ENCODE measurements at regions not wholly inside any gene's neighbourhood (a gene's known extent, or its start where the extent isn't known, plus 50 kb on each side); places are given as distances from the start of the nearest gene placed in this dataset.
"Not testable (repeated sequence)": the region's sequence is repeated elsewhere in the genome, so short reads cannot be mapped to it uniquely, and the experiment has no call there.

DNA sequence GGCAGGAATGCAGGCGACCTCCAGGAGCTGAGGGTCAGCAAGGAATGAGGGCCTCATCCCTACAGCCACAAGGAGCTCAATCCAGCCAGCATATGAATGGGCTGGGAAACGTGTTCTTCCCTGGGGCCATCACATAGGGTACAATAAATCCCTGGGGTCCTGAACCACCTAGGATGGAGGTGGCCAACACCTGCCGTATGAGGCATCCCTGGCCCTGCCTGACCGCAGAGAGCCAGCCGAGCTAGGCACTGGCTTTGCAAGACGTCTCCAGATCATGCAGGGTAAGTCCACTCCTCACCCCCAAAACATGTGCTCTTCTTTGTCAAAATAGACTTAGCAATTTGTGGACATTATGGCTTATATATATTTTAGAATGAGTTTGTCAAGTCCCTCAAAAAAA is 303.7 kb upstream of the DIO3 start:
- ChIA-PET POLR2A (no interaction called here), CTCF (no interaction called here)
- Mint-ChIP-seq H3K27me3 (peaks cover 2% of the 10 kb centered on the region), H3K4me1 (peaks cover under 1% of the 10 kb centered on the region), H3K27ac (no peak overlapping the region), H3K36me3 (ENCODE audit: low read depth) (no peaks in the 10 kb centered on the region), H3K9me3 (no peaks in the 10 kb centered on the region), H3K4me3 (no peak overlapping the region)
- no peak for DNase-seq

DNA sequence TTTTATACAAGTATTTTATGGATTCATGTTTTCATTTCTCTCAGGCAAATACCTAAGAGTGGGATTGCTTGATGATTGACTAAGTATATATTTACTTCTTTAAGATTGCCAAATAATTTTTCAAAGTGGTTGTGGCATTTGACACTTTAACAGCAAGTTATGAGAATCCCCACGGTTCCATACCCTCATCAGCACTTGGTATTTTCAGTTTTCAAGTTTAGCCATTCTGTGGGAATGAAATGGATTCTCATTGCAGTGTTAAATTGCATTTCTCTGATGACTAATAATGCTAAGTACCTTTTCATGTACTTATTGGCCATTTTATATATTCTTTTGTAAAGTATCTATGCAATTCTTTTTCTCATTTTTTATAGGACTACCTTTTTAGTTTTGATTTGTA is 301.5 kb upstream of the DIO3 start:
- Mint-ChIP-seq H3K4me3 (no peak overlapping the region), H3K27ac (no peak overlapping the region), H3K4me1 (no peaks in the 10 kb centered on the region), H3K9me3 (no peaks in the 10 kb centered on the region), H3K36me3 (ENCODE audit: low read depth) (no peaks in the 10 kb centered on the region), H3K27me3 (peaks cover 6% of the 10 kb centered on the region)
- ChIA-PET POLR2A (no interaction called here), CTCF (no interaction called here)
- no peak for DNase-seq

- H3K27ac Mint-ChIP-seq; H3K36me3 Mint-ChIP-seq (ENCODE audit: low read depth); POLR2A ChIA-PET; H3K27me3 Mint-ChIP-seq; H3K4me1 Mint-ChIP-seq; DNase-seq; H3K9me3 Mint-ChIP-seq; H3K4me3 Mint-ChIP-seq; CTCF ChIA-PET: not testable (repeated sequence)
Observed at GRCh38 chr14:101266441-101266840, 294.9 kb upstream of the DIO3 start.

DNA sequence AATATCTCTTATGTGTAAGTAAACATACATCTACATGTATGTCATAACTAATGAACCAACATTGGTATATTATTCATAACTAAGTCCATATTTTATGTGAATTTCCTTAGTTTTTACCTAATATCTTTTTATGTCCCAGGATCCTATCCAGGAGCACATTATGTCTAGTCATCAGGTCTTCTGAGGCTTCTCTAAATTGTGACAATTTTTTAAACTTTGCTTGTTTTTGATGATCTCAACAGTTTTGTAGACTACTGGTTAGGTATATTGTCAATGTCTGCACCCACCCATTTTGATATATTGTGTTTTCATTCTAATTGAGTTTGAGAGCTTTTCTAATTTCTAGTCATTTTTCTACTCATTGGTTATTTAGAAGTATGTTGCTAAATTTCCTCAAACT is 288.2 kb upstream of the DIO3 start:
- Mint-ChIP-seq H3K27me3 (peaks cover 9% of the 10 kb centered on the region), H3K9me3 (no peaks in the 10 kb centered on the region), H3K4me3 (no peak overlapping the region), H3K27ac (no peak overlapping the region), H3K36me3 (ENCODE audit: low read depth) (no peaks in the 10 kb centered on the region), H3K4me1 (no peaks in the 10 kb centered on the region)
- ChIA-PET CTCF (no interaction called here), POLR2A (no interaction called here)
- no peak for DNase-seq

DNA sequence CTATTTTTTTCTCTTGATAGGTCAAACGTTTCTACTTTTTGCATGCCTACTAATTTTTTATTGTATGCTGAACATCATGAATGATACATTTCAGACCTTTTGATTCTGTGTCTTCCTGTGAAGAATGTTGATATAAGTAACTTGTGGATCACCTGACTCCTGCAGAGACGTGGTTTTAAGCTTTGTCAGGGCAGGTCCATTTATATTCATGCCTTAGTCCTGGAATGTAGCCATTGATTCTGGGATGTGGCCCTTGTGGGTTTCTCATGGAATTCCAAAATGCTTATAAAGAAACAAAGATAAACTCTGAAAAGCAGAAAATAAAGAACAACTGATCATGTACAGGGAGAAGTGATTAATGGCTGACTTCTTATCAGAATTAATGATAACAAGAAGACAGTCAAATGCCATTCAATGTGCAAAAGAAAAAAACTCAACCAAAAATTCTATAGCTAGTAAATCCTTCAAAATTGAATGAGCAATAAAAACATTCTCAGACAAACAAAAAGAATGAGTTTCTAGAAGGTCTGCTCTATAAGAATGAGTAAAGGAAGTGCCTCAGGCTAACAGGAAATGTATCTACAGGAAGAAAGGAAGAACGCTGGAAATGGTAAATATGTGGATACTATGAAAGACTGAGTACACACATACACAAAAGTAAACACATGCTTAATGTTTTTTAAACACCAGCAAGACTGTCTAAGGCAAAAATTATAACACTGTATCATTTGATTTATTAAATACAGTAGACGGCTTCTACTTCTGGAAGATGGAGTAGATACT is 284.8 kb upstream of the DIO3 start:
- no peak overlapping the region for H3K27ac Mint-ChIP-seq
- CTCF ChIA-PET: no interaction called here
- H3K4me1 Mint-ChIP-seq: no peaks in the 10 kb centered on the region
- H3K27me3 Mint-ChIP-seq: peaks cover 10% of the 10 kb centered on the region
- no peak overlapping the region for H3K4me3 Mint-ChIP-seq
- no peaks in the 10 kb centered on the region for H3K36me3 Mint-ChIP-seq (ENCODE audit: low read depth)
- no peak for DNase-seq
- POLR2A ChIA-PET: no interaction called here
- no peaks in the 10 kb centered on the region for H3K9me3 Mint-ChIP-seq

- Mint-ChIP-seq H3K4me3 (no peak overlapping the region), H3K4me1 (no peaks in the 10 kb centered on the region), H3K27me3 (peaks cover 10% of the 10 kb centered on the region), H3K27ac (no peak overlapping the region), H3K36me3 (ENCODE audit: low read depth) (no peaks in the 10 kb centered on the region), H3K9me3 (no peaks in the 10 kb centered on the region)
- DNase-seq: no peak
- POLR2A ChIA-PET: no interaction called here
- CTCF ChIA-PET: no interaction called here
Observed at GRCh38 chr14:101282418-101282817, 278.9 kb upstream of the DIO3 start.

DNA sequence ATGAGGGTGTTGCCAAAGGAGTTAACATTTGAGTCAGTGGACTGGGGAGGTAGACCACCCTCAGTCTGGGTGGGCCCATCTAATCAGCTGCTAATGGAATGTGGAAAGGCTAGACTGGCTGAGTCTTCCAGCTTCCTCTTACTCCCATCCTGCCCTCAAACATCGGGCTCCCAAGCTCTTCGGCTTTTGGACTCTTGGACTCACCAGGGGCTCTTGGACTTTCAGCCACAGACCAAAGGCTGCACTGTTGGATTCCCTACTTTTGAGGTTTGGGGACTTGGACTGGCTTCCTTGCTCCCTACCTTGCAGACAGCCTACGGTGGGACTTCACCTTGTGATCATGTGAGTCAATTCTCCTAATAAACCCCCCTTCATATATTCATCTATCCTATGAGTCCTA is 276.6 kb upstream of the DIO3 start:
- no peaks in the 10 kb centered on the region for H3K36me3 Mint-ChIP-seq (ENCODE audit: low read depth)
- peaks cover 8% of the 10 kb centered on the region for H3K27me3 Mint-ChIP-seq
- DNase-seq: no peak
- ChIA-PET POLR2A (no interaction called here), CTCF (no interaction called here)
- no peaks in the 10 kb centered on the region for H3K9me3 Mint-ChIP-seq
- H3K27ac Mint-ChIP-seq: no peak overlapping the region
- no peaks in the 10 kb centered on the region for H3K4me1 Mint-ChIP-seq
- no peak overlapping the region for H3K4me3 Mint-ChIP-seq

DNA sequence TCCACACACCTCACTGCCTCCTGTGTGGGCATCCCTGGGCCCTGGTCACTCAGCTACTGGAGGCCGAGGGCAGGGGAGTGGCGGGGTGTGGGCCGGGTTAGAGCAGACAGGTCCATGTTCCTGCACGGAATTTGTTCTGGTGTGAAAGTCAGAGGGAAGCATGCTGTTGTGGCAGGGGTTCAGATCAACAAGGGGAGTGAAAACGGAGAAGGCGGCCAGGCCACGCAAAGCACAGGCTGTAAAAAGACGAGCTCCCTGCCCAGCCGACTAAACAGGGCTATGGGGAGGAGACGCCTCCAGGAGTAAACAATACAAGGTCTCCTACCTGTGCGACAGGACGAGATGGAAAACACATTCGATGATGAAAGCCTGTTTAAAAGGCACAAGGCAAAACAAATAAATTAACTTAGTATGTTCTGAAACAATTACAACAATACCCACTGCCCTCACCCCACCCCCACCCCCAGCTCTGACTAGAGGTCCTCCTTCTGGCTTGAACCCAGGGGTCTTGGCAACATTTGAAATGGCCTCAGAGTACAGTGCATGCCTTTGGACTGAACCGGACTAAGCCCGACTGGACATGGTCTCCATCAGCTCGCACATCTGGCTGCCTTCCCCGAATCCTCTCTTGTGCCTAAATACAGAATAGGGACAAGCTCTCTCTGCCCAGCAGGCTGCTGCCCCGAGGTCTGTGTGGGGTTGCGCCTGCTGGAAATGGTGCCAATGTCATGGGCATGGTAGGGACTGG is 274.9 kb upstream of the DIO3 start:
- POLR2A ChIA-PET: no interaction called here
- peaks cover 8% of the 10 kb centered on the region for H3K27me3 Mint-ChIP-seq
- H3K4me3 Mint-ChIP-seq: no peak overlapping the region
- no peaks in the 10 kb centered on the region for H3K9me3 Mint-ChIP-seq
- no peaks in the 10 kb centered on the region for H3K4me1 Mint-ChIP-seq
- DNase-seq: no peak
- CTCF ChIA-PET: no interaction called here
- no peak overlapping the region for H3K27ac Mint-ChIP-seq
- no peaks in the 10 kb centered on the region for H3K36me3 Mint-ChIP-seq (ENCODE audit: low read depth)

DNA sequence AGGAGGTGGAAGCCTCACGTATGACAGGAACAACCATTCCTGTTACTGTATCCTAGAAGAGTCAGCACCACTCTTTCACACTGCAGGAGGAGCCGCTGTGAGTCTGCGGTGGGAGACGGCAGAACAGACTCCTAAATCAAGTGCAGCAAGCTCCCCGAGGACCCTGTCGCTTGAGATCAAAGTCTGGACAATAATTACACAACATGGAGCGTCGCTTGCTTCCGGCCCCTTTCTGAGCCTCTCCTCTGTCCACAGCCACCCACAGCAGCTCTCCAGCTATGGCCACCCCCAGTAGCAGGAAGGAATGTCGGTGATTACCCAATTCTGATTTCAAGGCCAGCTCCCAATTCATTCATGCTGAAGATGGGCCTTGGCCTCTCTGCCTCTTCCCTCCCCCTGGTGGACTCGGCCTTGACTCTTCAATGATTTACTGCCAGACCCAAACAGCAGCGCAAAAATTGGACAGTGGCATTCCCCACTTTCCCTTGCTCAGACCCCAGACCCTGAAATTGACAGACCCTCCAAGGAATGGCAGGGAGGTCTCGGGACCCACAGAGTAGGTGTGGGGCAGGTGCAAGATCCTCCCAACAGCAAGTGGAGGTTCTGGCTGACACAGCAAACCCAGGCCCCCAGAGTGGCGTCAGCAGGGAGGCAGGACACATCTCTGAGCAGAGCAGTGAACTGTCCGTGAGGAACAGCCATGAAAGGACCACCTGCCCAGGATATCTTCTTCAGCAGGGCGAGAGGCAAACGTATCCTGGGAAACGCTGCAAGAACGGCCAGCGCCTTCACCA is 272.7 kb upstream of the DIO3 start:
- Mint-ChIP-seq H3K36me3 (ENCODE audit: low read depth) (no peaks in the 10 kb centered on the region), H3K9me3 (no peaks in the 10 kb centered on the region), H3K4me1 (no peaks in the 10 kb centered on the region), H3K27ac (no peak overlapping the region), H3K4me3 (no peak overlapping the region), H3K27me3 (peaks cover 6% of the 10 kb centered on the region)
- ChIA-PET POLR2A (no interaction called here), CTCF (no interaction called here)
- no peak for DNase-seq

DNA sequence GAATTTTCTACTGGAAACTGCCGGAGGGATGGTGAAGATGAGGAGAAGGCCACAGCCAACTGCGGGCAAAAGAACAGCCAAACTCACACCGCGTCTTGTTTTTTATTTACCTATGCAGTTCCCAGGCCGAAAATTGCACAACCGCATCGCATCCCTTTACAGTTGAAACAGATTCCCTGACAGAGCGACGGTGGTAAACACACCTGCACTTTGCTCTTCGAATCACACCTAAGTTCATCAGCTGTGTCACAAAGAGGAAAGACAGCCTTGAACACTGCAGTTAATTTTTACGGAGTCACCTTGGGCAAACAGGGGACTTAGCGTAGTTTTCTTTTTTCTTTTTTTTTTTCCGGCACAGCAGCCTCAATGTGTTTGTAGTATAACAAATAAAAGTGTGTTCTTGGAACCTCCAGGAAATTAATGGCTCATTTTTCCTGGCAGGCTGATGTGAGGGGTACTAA is 272.0 kb upstream of the DIO3 start:
- no peak overlapping the region for H3K27ac Mint-ChIP-seq
- H3K36me3 Mint-ChIP-seq (ENCODE audit: low read depth): no peaks in the 10 kb centered on the region
- no peaks in the 10 kb centered on the region for H3K4me1 Mint-ChIP-seq
- H3K4me3 Mint-ChIP-seq: no peak overlapping the region
- ChIA-PET POLR2A (no interaction called here), CTCF (no interaction called here)
- H3K9me3 Mint-ChIP-seq: no peaks in the 10 kb centered on the region
- H3K27me3 Mint-ChIP-seq: peaks cover 5% of the 10 kb centered on the region
- no peak for DNase-seq

GRCh38 chr14:101289911-101290310 is 271.4 kb upstream of the DIO3 start:
- Mint-ChIP-seq H3K4me1 (no peaks in the 10 kb centered on the region), H3K4me3 (no peak overlapping the region), H3K27me3 (peaks cover 3% of the 10 kb centered on the region), H3K27ac (no peak overlapping the region), H3K36me3 (ENCODE audit: low read depth) (no peaks in the 10 kb centered on the region), H3K9me3 (no peaks in the 10 kb centered on the region)
- ChIA-PET CTCF (no interaction called here), POLR2A (no interaction called here)
- no peak for DNase-seq

- H3K27me3 Mint-ChIP-seq: peaks cover 3% of the 10 kb centered on the region
- ChIA-PET CTCF (no interaction called here), POLR2A (no interaction called here)
- no peak for DNase-seq
- no peaks in the 10 kb centered on the region for H3K9me3 Mint-ChIP-seq
- H3K36me3 Mint-ChIP-seq (ENCODE audit: low read depth): no peaks in the 10 kb centered on the region
- H3K4me1 Mint-ChIP-seq: no peaks in the 10 kb centered on the region
- no peak overlapping the region for H3K4me3 Mint-ChIP-seq
- no peak overlapping the region for H3K27ac Mint-ChIP-seq
Observed at GRCh38 chr14:101290611-101291010, 270.7 kb upstream of the DIO3 start.

DNA sequence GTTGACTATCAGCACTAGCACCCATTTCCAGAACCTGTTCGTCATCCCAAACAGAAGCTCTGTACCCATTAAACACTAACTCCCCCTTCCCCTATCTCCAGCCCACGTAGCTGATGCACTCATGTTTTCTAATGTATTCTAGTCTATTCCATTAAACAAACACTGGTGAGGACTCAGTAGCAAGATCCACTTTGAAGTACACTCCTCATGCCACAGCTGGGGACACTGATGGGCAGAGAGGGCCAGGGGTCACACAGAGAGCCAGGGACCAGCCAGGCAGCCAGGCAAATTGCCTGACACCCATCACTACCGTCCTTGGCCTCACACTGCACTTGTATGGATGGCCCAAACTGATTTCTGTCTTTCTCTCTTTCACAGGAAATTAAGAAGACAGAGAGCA is 269.9 kb upstream of the DIO3 start:
- Mint-ChIP-seq H3K36me3 (ENCODE audit: low read depth) (no peaks in the 10 kb centered on the region), H3K4me3 (no peak overlapping the region), H3K27me3 (peaks cover 3% of the 10 kb centered on the region), H3K4me1 (no peaks in the 10 kb centered on the region), H3K9me3 (peaks cover 4% of the 10 kb centered on the region), H3K27ac (no peak overlapping the region)
- ChIA-PET CTCF (no interaction called here), POLR2A (no interaction called here)
- DNase-seq: no peak

DNA sequence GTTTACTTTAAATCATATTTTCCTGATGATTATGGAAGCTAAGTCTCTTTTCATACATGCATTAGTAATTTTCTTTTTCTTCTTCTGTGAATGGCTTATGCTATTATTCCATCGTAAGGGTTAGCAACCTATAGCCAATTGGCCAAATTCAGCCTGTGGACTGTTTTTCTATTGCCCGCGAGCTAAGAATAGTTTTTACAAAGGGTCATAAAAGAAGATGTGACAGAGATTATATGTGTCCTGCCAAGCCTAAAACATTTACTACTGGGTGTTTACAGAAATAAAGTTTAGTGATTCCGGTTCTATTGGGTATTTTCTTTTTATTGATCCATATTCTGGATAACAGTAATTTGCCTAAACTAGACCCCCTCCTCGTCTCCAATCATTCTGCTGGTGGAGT is 268.8 kb upstream of the DIO3 start:
- Mint-ChIP-seq H3K4me1 (no peaks in the 10 kb centered on the region), H3K27ac (no peak overlapping the region), H3K4me3 (no peak overlapping the region), H3K27me3 (peaks cover 3% of the 10 kb centered on the region), H3K9me3 (peaks cover 7% of the 10 kb centered on the region), H3K36me3 (ENCODE audit: low read depth) (no peaks in the 10 kb centered on the region)
- ChIA-PET POLR2A (no interaction called here), CTCF (no interaction called here)
- DNase-seq: no peak

All from activated CD4-positive, alpha-beta memory T cell treated with anti-CD3 and anti-CD28 coated beads, Interleukin-2, amount 10 ng/mL, durations not matched to agents 7 days and 5 days (primary cell).